Thyroid gland (tissue), 4 donors: ENCODE measurements at regions not wholly inside any gene's neighbourhood (a gene's known extent, or its start where the extent isn't known, plus 50 kb on each side); places are given as distances from the start of the nearest gene placed in this dataset.

Experiments
- DNase-seq, 2 donors: peaks; one replicate each; pipeline ENCODE4 v3.0.0-alpha.2; 2019
- H3K27ac ChIP-seq, 3 donors: fragments of 200-600 bp; sonication (generic); 1 replicate in 2 of 3; 2 replicates in 1 of 3; pipeline ENCODE4 v1.5.1; 2016 to 2019; ENCODE audit warnings: mild to moderate bottlenecking in 1 of 3, moderate library complexity in 1 of 3
- H3K27me3 ChIP-seq: fragments of 200-600 bp; sonication (generic); one replicate; pipeline ENCODE4 v1.5.1; 2019
- H3K36me3 ChIP-seq, 2 donors: fragments of 200-600 bp; sonication (generic); one replicate each; pipeline ENCODE4 v1.5.1; 2016 to 2019
- H3K4me1 ChIP-seq, 2 donors: fragments of 200-600 bp; sonication (generic); one replicate each; pipeline ENCODE4 v1.5.1; 2017 to 2019
- H3K4me3 ChIP-seq, 3 donors: fragments of 200-600 bp; sonication (generic); replicated peaks in 1 of 3; 1 replicate in 2 of 3; 2 replicates in 1 of 3; pipeline ENCODE4 v1.5.1; 2016; ENCODE audit warnings: mild to moderate bottlenecking in 1 of 3
- H3K9me3 ChIP-seq: fragments of 200-600 bp; sonication (generic); one replicate; pipeline ENCODE4 v1.5.1; 2017
- CTCF ChIP-seq, 6 experiments: fragments of 200-600 bp in 3 of 6; fragments of 450-650 bp in 3 of 6; sonication (generic) in 3 of 6; IDR thresholded peaks; one replicate each; pipeline ENCODE4 v1.5.1; 2016 to 2019; ENCODE audit warnings: antibody characterized with exemption in 6 of 6, mild to moderate bottlenecking in 2 of 6, inconsistent platforms in 1 of 6, moderate library complexity in 1 of 6
- POLR2A ChIP-seq, 2 donors: fragments of 450-650 bp; IDR thresholded peaks; one replicate each; pipeline ENCODE4 v1.6.1; 2017; ENCODE audit warnings: antibody characterized with exemption in 2 of 2, mild to moderate bottlenecking in 2 of 2, moderate library complexity in 1 of 2
- WGBS, 2 donors: methylation state at CpG; one replicate each; pipeline ENCODE4 v1.1.5; 2017; 5-methylcytosine and 5-hydroxymethylcytosine counted together
- intact Hi-C: fragments of 100-400 bp; cut with DNase I; formaldehyde crosslinking; loops from one replicate; pipeline ENCODE4 v1.15.1; 2023

DNA sequence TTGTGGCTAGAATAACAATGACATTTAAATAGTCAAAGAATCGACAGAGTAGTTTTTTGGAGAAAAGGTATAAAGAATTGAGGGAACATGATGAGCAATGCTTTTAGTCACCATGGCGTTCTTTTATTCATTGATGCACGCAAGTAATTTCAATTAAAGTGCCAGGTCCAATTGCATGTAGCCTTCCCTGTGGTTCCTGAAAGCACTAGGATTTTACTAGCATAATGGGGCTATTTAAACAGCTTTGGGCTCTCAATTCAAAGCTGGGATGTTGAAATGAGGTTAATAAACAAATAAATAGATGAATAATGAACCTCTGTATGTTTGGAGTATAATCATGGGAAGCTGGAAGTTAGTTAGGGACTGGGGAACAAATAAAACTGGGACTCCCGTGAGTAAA lies 121.2 kb upstream of the GAP43 start:
- TF ChIP-seq CTCF (IDR thresholded peaks at IDR 0.05) (no peak), POLR2A (IDR thresholded peaks at IDR 0.05) (no peak)
- H3K36me3 ChIP-seq: no peaks in the 10 kb centered on the region
- no peak overlapping the region for H3K27ac ChIP-seq
- no peak for DNase-seq
- no peaks in the 10 kb centered on the region for H3K9me3 ChIP-seq
- H3K4me1 ChIP-seq: no peaks in the 10 kb centered on the region
- intact Hi-C loops: no loop called here
- 85 to 86% methylated on average over 4 of the region's 4 CpGs for WGBS, 2 donors
- no peaks in the 10 kb centered on the region for H3K27me3 ChIP-seq
- H3K4me3 ChIP-seq: no peak overlapping the region

DNA sequence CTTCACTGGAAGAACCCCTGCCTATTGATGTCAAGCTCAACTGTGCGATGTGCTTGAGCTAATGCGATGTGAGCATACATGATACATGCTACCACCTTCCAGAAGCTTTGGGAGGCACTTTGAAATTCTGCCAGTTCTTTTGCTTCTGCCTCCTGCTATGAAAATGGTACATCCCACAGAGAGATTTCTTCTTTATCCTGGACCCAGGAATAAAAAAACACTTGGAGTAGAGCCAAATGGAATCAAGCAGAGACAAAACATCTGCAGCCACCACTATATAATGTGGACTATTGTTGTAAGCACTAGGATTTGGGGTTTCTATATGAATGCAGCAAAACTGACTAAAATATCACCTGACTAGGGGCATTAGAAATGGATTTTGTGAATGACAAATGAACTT lies 119.9 kb upstream of the GAP43 start:
- intact Hi-C loops: no loop called here
- Histone ChIP-seq H3K27me3 (no peaks in the 10 kb centered on the region), H3K4me3 (no peak overlapping the region), H3K9me3 (no peaks in the 10 kb centered on the region), H3K27ac (no peak overlapping the region), H3K4me1 (no peaks in the 10 kb centered on the region), H3K36me3 (no peaks in the 10 kb centered on the region)
- DNase-seq: no peak
- TF ChIP-seq CTCF (IDR thresholded peaks at IDR 0.05) (no peak), POLR2A (IDR thresholded peaks at IDR 0.05) (no peak)
- 48 to 91% methylated on average over 2 of the region's 2 CpGs for WGBS, 2 donors

GRCh38 chr3:115508562-115508961 lies 114.7 kb upstream of the GAP43 start:
- Histone ChIP-seq H3K36me3 (no peaks in the 10 kb centered on the region), H3K27ac (no peak overlapping the region), H3K4me1 (peaks cover 0 to 11% of the 10 kb centered on the region in 2 donors), H3K27me3 (no peaks in the 10 kb centered on the region), H3K4me3 (no peak overlapping the region), H3K9me3 (no peaks in the 10 kb centered on the region)
- no peak for DNase-seq
- WGBS, 2 donors: 67 to 68% methylated on average over 2 of the region's 2 CpGs
- TF ChIP-seq POLR2A (IDR thresholded peaks at IDR 0.05) (no peak), CTCF (IDR thresholded peaks at IDR 0.05) (no peak)
- intact Hi-C loops: no loop called here

DNA sequence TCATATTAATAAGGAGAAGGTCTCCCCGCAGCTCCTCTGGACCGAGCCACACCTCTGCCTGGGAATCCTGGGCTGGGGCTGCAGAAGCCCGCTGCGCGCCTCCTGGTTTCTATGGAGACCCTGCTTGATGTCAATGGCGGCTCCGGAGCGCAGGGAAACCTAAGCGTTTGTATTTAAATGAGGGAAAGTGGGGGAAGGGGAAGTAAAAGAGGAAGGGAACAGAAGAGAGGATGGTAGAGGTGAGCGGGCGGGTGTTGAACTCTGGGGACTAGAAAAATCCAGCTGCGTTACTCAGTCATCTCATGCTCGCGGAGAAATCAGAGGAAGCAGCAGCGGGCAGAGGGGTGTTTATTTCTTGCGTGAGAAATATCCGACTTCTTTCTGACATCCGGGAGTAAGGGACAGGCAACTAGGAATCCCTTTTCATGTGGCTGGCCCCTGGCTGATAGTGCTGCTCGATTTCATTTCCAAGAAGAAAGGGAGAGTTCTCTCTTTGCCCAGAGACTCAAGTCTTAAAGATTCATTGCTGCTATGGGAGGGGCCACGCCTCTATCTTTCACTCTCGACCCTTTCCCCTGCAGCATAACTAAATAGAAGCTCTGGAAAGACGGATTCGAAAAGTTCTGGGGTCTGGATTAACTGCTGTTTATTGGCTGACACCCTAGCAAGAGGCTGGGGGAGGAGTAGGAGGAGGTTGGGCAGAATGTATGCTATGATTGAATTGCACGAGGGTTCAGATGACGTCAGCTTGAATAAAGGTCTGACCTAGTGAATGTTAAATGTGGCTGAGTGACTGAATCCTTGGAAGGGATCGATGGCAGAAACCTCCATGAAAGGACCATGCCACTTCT lies 110.5 kb upstream of the GAP43 start:
- H3K36me3 ChIP-seq: no peaks in the 10 kb centered on the region
- no peak overlapping the region for H3K27ac ChIP-seq
- no peaks in the 10 kb centered on the region for H3K9me3 ChIP-seq
- intact Hi-C loops: no loop called here
- H3K27me3 ChIP-seq: no peaks in the 10 kb centered on the region
- H3K4me3 ChIP-seq: peak overlapping the region in 1 of 3 donors; percentile 24
- DNase-seq: no peak
- WGBS, 2 donors: 1 to 2% methylated on average over 26 of the region's 26 CpGs
- peaks cover 0 to 11% of the 10 kb centered on the region in 2 donors for H3K4me1 ChIP-seq
- TF ChIP-seq POLR2A (IDR thresholded peaks at IDR 0.05) (no peak), CTCF (IDR thresholded peaks at IDR 0.05) (no peak)

GRCh38 chr3:115513416-115513800 lies 109.9 kb upstream of the GAP43 start:
- TF ChIP-seq CTCF (IDR thresholded peaks at IDR 0.05) (no peak), POLR2A (IDR thresholded peaks at IDR 0.05) (no peak)
- Histone ChIP-seq H3K36me3 (no peaks in the 10 kb centered on the region), H3K9me3 (no peaks in the 10 kb centered on the region), H3K27ac (no peak overlapping the region), H3K27me3 (no peaks in the 10 kb centered on the region), H3K4me3 (no peak overlapping the region), H3K4me1 (peaks cover 0 to 11% of the 10 kb centered on the region in 2 donors)
- intact Hi-C loops: no loop called here
- WGBS, 2 donors: 44 to 58% methylated on average over 5 of the region's 5 CpGs
- DNase-seq: no peak
